Type B pancreatic cell (in vitro differentiated cells): ENCODE measurements at regions not wholly inside any gene's neighbourhood (a gene's known extent, or its start where the extent isn't known, plus 50 kb on each side); places are given as distances from the start of the nearest gene placed in this dataset.

Experiments used
- DNase-seq: peaks from one replicate; pipeline ENCODE4 v3.0.0; 2021; ENCODE audit warnings: mixed read lengths; ENCODE audit not compliant: unreplicated experiment; ENCODE audit errors: extremely low spot score
- H3K27ac Mint-ChIP-seq: 2 replicates; pipeline ENCODE4 v1.8.0; 2021; ENCODE audit warnings: mild to moderate bottlenecking, mixed read lengths
- H3K27me3 Mint-ChIP-seq: 2 replicates; pipeline ENCODE4 v1.8.0; 2021; ENCODE audit warnings: mixed read lengths
- H3K36me3 Mint-ChIP-seq: 2 replicates; pipeline ENCODE4 v1.8.0; 2021; ENCODE audit warnings: mixed read lengths
- H3K4me1 Mint-ChIP-seq: one replicate; pipeline ENCODE4 v1.8.0; 2021; ENCODE audit warnings: mixed read lengths; ENCODE audit not compliant: unreplicated experiment
- H3K4me3 Mint-ChIP-seq: 2 replicates; pipeline ENCODE4 v1.8.0; 2021; ENCODE audit warnings: mild to moderate bottlenecking, mixed read lengths
- H3K9me3 Mint-ChIP-seq: 2 replicates; pipeline ENCODE4 v1.8.0; 2021; ENCODE audit warnings: mixed read lengths
- TF ChIP-seq, protein P1 (sequence below): fragments of 200-600 bp; sonication (generic); conservative IDR thresholded peaks from 2 replicates; pipeline ENCODE4 v1.5.0; 2021; ENCODE audit warnings: antibody characterized with exemption, mild to moderate bottlenecking

DNA sequence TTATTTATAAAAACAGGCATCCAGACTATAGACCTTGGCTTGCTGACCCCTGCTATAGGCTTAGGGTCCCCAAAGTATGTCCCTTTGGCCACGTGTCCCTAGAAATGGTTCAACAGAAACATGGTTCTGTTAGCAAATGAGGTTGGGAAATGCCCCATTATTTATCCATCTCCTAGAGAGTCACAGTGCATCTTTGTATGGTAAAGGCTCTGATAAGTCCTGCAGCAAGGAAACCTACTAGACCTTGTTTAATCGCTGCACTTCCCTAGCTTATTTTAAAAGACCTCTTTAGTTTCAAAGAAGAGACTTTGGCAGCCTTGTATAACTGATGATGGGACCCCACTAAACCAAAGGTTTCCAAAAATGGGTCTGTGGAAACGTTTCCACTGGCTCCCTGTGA lies 471.5 kb downstream of the MED13L start:
- no peaks in the 10 kb centered on the region for H3K9me3 Mint-ChIP-seq
- peaks cover 8% of the 10 kb centered on the region for H3K27me3 Mint-ChIP-seq
- H3K36me3 Mint-ChIP-seq = no peaks in the 10 kb centered on the region
- TF ChIP-seq, protein P1, sequence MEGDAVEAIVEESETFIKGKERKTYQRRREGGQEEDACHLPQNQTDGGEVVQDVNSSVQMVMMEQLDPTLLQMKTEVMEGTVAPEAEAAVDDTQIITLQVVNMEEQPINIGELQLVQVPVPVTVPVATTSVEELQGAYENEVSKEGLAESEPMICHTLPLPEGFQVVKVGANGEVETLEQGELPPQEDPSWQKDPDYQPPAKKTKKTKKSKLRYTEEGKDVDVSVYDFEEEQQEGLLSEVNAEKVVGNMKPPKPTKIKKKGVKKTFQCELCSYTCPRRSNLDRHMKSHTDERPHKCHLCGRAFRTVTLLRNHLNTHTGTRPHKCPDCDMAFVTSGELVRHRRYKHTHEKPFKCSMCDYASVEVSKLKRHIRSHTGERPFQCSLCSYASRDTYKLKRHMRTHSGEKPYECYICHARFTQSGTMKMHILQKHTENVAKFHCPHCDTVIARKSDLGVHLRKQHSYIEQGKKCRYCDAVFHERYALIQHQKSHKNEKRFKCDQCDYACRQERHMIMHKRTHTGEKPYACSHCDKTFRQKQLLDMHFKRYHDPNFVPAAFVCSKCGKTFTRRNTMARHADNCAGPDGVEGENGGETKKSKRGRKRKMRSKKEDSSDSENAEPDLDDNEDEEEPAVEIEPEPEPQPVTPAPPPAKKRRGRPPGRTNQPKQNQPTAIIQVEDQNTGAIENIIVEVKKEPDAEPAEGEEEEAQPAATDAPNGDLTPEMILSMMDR = no peak
- peaks cover 25% of the 10 kb centered on the region for H3K4me1 Mint-ChIP-seq
- H3K27ac Mint-ChIP-seq = no peak overlapping the region
- DNase-seq = no peak
- no peak overlapping the region for H3K4me3 Mint-ChIP-seq

DNA sequence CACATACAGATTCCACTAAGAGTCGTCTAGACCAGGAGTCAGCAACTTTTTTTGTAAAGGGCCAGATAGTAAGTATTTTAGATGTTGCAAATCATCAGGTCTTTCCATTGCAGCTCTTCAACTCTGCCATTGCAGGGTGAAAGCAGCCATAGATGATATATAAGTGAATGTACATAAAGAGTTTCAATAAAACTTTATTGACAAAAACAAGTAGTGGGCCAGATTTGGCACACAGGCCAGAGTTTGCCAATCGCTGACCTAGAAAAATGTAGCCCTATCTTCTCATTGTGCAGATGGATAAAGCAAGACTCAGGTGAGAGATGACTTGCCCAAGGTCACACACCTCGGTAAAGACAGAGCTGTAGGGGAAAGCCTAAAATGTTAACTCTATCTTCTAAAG lies 474.7 kb downstream of the MED13L start:
- TF ChIP-seq, protein P1 = no peak
- H3K4me1 Mint-ChIP-seq = peaks cover 18% of the 10 kb centered on the region
- H3K36me3 Mint-ChIP-seq = no peaks in the 10 kb centered on the region
- no peaks in the 10 kb centered on the region for H3K9me3 Mint-ChIP-seq
- DNase-seq = no peak
- H3K4me3 Mint-ChIP-seq = no peak overlapping the region
- no peak overlapping the region for H3K27ac Mint-ChIP-seq
- peaks cover 5% of the 10 kb centered on the region for H3K27me3 Mint-ChIP-seq

DNA sequence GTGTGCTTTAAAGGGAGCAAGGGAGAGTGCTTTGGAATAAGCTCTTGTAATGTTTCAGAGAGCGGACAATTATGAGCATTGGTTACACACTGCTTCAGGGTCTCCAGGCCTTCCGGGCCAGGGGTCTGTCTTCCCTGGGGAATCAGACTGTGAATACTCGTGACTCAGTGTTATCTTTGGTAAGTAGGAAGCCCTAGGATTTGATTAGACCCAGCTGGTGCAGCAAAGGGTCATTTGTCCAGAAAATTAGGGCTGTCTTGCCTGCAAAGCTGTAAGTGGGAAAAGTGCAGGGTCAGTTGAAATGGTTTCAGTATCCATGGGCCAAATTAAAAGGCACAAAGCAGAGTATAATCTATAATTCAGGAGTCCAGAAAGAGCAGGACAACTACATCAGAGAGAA lies 475.6 kb downstream of the MED13L start:
- Mint-ChIP-seq H3K36me3 (no peaks in the 10 kb centered on the region), H3K4me1 (peaks cover 18% of the 10 kb centered on the region), H3K9me3 (no peaks in the 10 kb centered on the region), H3K27ac (peak overlapping the region; percentile 22), H3K4me3 (peak overlapping the region; percentile 36), H3K27me3 (peaks cover 5% of the 10 kb centered on the region)
- no peak for DNase-seq
- TF ChIP-seq, protein P1 = no peak

DNA sequence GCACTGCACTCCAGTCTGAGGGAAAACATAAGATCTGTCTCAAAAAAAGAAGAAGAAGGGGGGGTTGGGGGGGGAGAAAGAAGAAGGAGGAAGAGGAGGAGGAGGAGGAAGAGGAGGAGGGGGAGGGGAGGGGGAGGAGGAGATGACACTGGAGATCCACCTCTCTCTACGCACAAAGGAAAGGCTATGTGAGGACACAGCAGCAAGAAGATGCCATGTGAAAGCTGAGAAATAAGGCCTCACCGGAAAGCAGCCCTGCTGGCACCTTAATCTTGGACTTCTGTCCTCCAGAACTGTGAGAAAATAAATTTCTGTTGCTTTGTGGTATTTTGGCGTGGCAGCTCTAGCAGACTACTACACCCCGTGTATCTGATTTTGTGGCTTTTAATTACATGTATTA lies 477.9 kb downstream of the MED13L start:
- H3K27me3 Mint-ChIP-seq = peaks cover 4% of the 10 kb centered on the region
- DNase-seq = no peak
- H3K9me3 Mint-ChIP-seq = no peaks in the 10 kb centered on the region
- peaks cover 18% of the 10 kb centered on the region for H3K4me1 Mint-ChIP-seq
- H3K27ac Mint-ChIP-seq = no peak overlapping the region
- TF ChIP-seq, protein P1 = no peak
- H3K36me3 Mint-ChIP-seq = no peaks in the 10 kb centered on the region
- no peak overlapping the region for H3K4me3 Mint-ChIP-seq

DNA sequence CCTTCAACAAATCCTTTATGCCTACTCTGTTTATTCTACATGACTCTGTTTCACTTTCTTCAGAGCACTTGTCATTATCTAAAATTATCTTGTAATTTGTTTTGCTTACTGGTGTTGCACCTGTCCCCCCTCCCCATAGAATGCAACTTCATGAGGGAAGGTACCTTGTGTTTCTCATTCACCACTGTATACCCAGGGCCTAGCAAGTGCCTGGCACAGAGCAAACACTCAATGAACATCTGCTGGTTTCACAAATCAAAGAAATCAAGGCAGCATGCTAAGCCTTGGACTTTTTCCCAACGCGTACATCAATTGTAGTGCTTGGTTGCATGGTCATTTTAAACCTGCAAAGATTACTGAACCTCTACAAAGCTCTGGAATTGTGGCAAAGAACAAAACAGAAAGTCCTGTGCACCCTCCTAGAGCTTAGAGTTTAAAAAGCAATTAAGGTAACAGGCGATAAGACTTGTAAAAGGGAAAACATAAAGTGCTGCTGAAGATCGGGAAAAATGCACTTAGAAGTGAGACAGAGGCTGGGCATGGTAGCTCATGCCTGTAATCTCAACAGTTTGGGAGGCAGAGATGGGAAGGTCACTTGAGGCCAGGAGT lies 479.1 kb downstream of the MED13L start:
- Mint-ChIP-seq H3K36me3 (no peaks in the 10 kb centered on the region), H3K27ac (no peak overlapping the region), H3K9me3 (no peaks in the 10 kb centered on the region), H3K4me3 (no peak overlapping the region), H3K27me3 (peaks cover 4% of the 10 kb centered on the region), H3K4me1 (peaks cover 18% of the 10 kb centered on the region)
- no peak for DNase-seq
- TF ChIP-seq, protein P1 = no peak

DNA sequence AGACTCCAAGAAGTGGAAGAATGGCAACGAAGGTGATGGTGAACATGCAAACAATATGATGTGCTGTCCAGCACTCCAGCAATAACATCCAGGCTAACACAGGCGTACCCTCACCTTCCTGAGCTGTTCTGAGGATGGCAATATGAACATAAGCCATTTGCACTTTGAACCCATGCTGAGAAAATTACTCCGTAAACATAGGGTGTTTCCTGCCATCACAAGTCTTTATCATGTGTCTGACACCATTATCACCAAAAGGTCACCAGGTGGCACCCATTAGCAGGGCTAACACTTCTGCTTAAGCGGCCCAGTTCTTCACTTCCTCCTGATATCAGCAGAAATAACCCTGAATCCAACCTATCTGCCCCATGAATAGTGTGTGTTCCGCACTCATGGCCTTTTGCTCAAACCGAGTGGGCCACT lies 482.8 kb downstream of the MED13L start:
- TF ChIP-seq, protein P1 = no peak
- Mint-ChIP-seq H3K36me3 (no peaks in the 10 kb centered on the region), H3K4me3 (no peak overlapping the region), H3K27me3 (peaks cover 16% of the 10 kb centered on the region), H3K27ac (no peak overlapping the region), H3K4me1 (no peaks in the 10 kb centered on the region), H3K9me3 (no peaks in the 10 kb centered on the region)
- no peak for DNase-seq
